ENCODE measurements at regions not wholly inside any gene's neighbourhood (a gene's known extent, or its start where the extent isn't known, plus 50 kb on each side); places are given as distances from the start of the nearest gene placed in this dataset.

GRCh38 chr1:239718997-239719628 is 332.7 kb downstream of the CHRM3 start:
- Mint-ChIP-seq H3K4me1 (peaks cover 30% of the 10 kb centered on the region), H3K4me3 (peak overlapping the region; percentile 68 to 95), H3K27me3 (ENCODE audit: low read depth in 3 of 3) (no peaks in the 10 kb centered on the region), H3K27ac (peak overlapping the region in 5 of 7 donors; percentile 24 to 73 (median 43)), H3K9me3 (no peaks in the 10 kb centered on the region), H3K36me3 (no peaks in the 10 kb centered on the region)
- no peak for TF ChIP-seq CTCF (IDR thresholded peaks at IDR 0.05)
- no peaks in the 10 kb centered on the region for H3K36me3 ChIP-seq (replicated peaks in 1 of 2; ENCODE audit: control insufficient read depth in 1 of 2, insufficient read depth in 2 of 2, low read length in 2 of 2)
- H3K79me2 ChIP-seq (ENCODE audit: insufficient read depth, low read length), result no peaks in the 10 kb centered on the region
- H3K4me1 ChIP-seq (ENCODE audit: control insufficient read depth in 1 of 2, insufficient read depth in 2 of 2, low read length in 2 of 2), result peaks cover 27 to 45% of the 10 kb centered on the region in 2 donors
- H3K4me3 ChIP-seq (replicated peaks in 1 of 3; ENCODE audit: low read depth in 2 of 3, low read length in 3 of 3), result peak overlapping the region; percentile 6 to 71 (median 63)
- no peaks in the 10 kb centered on the region for H3K27me3 ChIP-seq (ENCODE audit: control insufficient read depth in 2 of 2, insufficient read depth in 2 of 2, low read length in 2 of 2)
- peak overlapping the region in 1 of 2 donors; percentile 59 for H3K27ac ChIP-seq (ENCODE audit: low read depth in 1 of 2, low read length in 2 of 2)
- WGBS (ENCODE audit: insufficient coverage), result 5% methylated on average over 4 of the region's 6 CpGs
- DNase-seq, result peak in 1 of 3 donors; percentile 7
- H4K20me1 ChIP-seq (ENCODE audit: insufficient read depth, low read length), result no peaks in the 10 kb centered on the region
- intact Hi-C loops (cut with micrococcal nuclease), result no loop called here
- H3K4me2 ChIP-seq (replicated peaks; ENCODE audit: extremely low read depth, low read length, poor library complexity, severe bottlenecking), result peak overlapping the region; percentile 65
- peak overlapping the region; percentile 63 for H2AFZ ChIP-seq (ENCODE audit: insufficient read depth, low read depth, low read length, poor library complexity, severe bottlenecking)
- H3K9ac ChIP-seq (ENCODE audit: insufficient read depth, low read length, poor library complexity, severe bottlenecking), result peak overlapping the region; percentile 10
- no peaks in the 10 kb centered on the region for H3K9me3 ChIP-seq (replicated peaks in 1 of 2; ENCODE audit: control insufficient read depth in 1 of 2, insufficient read depth in 1 of 2, low read length in 2 of 2)

- peak overlapping the region; percentile 68 to 95 for H3K4me3 Mint-ChIP-seq
Measured at GRCh38 chr1:239719642-239720258, 333.4 kb downstream of the CHRM3 start.

More at GRCh38 chr1:239719642-239720258, 333.4 kb downstream of the CHRM3 start:
- peak overlapping the region in 5 of 7 donors; percentile 8 to 73 (median 46) for H3K27ac Mint-ChIP-seq
- Histone ChIP-seq H3K27ac (ENCODE audit: low read depth in 1 of 2, low read length in 2 of 2) (peak overlapping the region in 1 of 2 donors; percentile 59), H3K9ac (ENCODE audit: insufficient read depth, low read length, poor library complexity, severe bottlenecking) (peak overlapping the region; percentile 30), H3K4me3 (replicated peaks in 1 of 3; ENCODE audit: low read depth in 2 of 3, low read length in 3 of 3) (peak overlapping the region; percentile 6 to 71 (median 63)), H3K4me1 (ENCODE audit: control insufficient read depth in 1 of 2, insufficient read depth in 2 of 2, low read length in 2 of 2) (peaks cover 27 to 45% of the 10 kb centered on the region in 2 donors), H3K4me2 (replicated peaks; ENCODE audit: extremely low read depth, low read length, poor library complexity, severe bottlenecking) (peak overlapping the region; percentile 65), H3K9me3 (replicated peaks in 1 of 2; ENCODE audit: control insufficient read depth in 1 of 2, insufficient read depth in 1 of 2, low read length in 2 of 2) (no peaks in the 10 kb centered on the region), H3K79me2 (ENCODE audit: insufficient read depth, low read length) (no peaks in the 10 kb centered on the region), H2AFZ (ENCODE audit: insufficient read depth, low read depth, low read length, poor library complexity, severe bottlenecking) (peak overlapping the region; percentile 63), H4K20me1 (ENCODE audit: insufficient read depth, low read length) (no peaks in the 10 kb centered on the region), H3K27me3 (ENCODE audit: control insufficient read depth in 2 of 2, insufficient read depth in 2 of 2, low read length in 2 of 2) (no peaks in the 10 kb centered on the region), H3K36me3 (replicated peaks in 1 of 2; ENCODE audit: control insufficient read depth in 1 of 2, insufficient read depth in 2 of 2, low read length in 2 of 2) (no peaks in the 10 kb centered on the region)
- no peaks in the 10 kb centered on the region for H3K27me3 Mint-ChIP-seq (ENCODE audit: low read depth in 3 of 3)
- no peaks in the 10 kb centered on the region for H3K36me3 Mint-ChIP-seq
- TF ChIP-seq CTCF (IDR thresholded peaks at IDR 0.05), result no peak
- intact Hi-C loops (cut with micrococcal nuclease), result no loop called here
- peaks cover 30% of the 10 kb centered on the region for H3K4me1 Mint-ChIP-seq
- 0% methylated on average over 4 of the region's 11 CpGs for WGBS (ENCODE audit: insufficient coverage)
- H3K9me3 Mint-ChIP-seq, result no peaks in the 10 kb centered on the region
- peak; percentile 15 to 32 (median 17) for DNase-seq

Data from CD14-positive monocyte (primary cell).